ENCODE measurements at regions not wholly inside any gene's neighbourhood (a gene's known extent, or its start where the extent isn't known, plus 50 kb on each side); places are given as distances from the start of the nearest gene placed in this dataset.

DNA sequence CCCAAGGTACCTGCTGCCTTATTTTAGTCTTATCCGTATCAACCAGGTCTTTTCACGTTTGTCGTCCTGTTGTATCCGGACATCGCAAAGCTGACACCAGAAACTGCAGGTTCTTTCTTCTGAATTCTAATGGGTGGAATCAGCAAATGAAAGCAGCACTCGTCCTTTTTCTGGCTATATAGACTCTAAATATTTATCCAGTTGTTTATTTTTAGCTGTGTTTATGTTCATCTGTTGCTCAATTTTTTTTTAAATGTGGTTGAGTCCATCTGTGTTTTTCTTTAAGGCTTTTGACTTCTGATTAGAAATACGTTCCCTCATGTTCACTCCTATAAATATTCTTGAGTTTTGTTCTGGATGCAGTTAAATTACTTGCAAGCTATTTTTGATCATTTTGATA lies 831.7 kb downstream of the MTRR start:
- Histone ChIP-seq H3K4me1 (ENCODE audit: control insufficient read depth in 1 of 2, low read depth in 2 of 2) (peaks cover 8 to 9% of the 10 kb centered on the region in 2 donors), H3K27me3 (replicated peaks; ENCODE audit: insufficient read depth) (no peaks in the 10 kb centered on the region), H3K4me3 (no peak overlapping the region), H3K27ac (no peak overlapping the region), H3K9me3 (no peaks in the 10 kb centered on the region), H3K36me3 (no peaks in the 10 kb centered on the region)
- DNase-seq (ENCODE audit: low spot score) (no peak), ATAC-seq (ENCODE audit: insufficient number of reproducible peaks, low FRiP score, low read depth) (no peak)
- TF ChIP-seq, protein P1, sequence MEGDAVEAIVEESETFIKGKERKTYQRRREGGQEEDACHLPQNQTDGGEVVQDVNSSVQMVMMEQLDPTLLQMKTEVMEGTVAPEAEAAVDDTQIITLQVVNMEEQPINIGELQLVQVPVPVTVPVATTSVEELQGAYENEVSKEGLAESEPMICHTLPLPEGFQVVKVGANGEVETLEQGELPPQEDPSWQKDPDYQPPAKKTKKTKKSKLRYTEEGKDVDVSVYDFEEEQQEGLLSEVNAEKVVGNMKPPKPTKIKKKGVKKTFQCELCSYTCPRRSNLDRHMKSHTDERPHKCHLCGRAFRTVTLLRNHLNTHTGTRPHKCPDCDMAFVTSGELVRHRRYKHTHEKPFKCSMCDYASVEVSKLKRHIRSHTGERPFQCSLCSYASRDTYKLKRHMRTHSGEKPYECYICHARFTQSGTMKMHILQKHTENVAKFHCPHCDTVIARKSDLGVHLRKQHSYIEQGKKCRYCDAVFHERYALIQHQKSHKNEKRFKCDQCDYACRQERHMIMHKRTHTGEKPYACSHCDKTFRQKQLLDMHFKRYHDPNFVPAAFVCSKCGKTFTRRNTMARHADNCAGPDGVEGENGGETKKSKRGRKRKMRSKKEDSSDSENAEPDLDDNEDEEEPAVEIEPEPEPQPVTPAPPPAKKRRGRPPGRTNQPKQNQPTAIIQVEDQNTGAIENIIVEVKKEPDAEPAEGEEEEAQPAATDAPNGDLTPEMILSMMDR (IDR thresholded peaks at IDR 0.05) = no peak

DNA sequence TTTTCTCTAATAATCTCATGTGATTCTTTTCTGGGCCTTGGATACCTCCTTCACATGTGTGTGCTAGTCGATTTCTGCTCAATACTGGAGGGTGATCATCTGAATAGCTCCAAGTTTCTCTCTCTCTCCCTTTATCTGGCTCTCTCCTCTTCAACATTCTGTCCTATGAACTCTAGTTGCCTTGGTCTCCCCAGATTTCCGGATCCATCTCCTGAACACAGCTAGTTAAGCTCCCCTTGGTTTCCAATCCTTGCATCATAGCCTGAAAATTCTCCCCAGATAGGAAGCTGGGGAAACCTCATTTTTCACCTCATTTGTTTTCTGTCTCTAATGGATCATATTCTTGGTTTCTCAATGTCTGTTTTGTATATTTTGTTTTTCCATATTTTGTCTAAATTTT lies 832.3 kb downstream of the MTRR start:
- ATAC-seq (ENCODE audit: insufficient number of reproducible peaks, low FRiP score, low read depth) (no peak), DNase-seq (ENCODE audit: low spot score) (no peak)
- H3K27ac ChIP-seq = no peak overlapping the region
- no peaks in the 10 kb centered on the region for H3K36me3 ChIP-seq
- H3K27me3 ChIP-seq (replicated peaks; ENCODE audit: insufficient read depth) = no peaks in the 10 kb centered on the region
- TF ChIP-seq, protein P1 (IDR thresholded peaks at IDR 0.05) = no peak
- peaks cover 3% of the 10 kb centered on the region in 2 donors for H3K4me1 ChIP-seq (ENCODE audit: control insufficient read depth in 1 of 2, low read depth in 2 of 2)
- H3K9me3 ChIP-seq = no peaks in the 10 kb centered on the region
- H3K4me3 ChIP-seq = no peak overlapping the region

DNA sequence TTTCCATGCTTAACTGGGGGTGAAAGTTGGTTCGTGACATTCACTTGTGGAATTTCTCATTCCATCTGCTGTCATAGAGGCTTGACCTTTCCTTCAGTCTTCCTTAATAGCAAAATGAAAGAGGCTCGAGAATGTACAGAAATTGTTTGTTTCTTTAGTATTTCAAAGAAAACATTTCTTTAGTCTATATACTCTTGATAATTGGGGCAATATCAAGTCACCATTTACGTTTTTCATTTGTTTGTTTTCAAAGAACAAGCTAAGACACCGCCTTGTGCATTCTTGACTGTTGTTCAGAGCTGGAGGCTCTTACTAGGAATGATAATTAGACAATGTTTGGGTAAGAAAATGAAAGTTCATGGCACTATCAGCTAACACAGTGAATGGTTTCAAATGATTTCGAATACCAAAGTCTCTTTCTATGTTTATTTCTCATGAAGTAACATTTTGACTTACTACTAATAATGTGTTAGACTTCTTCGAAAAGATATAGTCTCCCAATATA lies 835.4 kb downstream of the SEMA5A start:
- Histone ChIP-seq H3K4me3 (no peak overlapping the region), H3K27me3 (replicated peaks; ENCODE audit: insufficient read depth) (no peaks in the 10 kb centered on the region), H3K27ac (no peak overlapping the region), H3K9me3 (peaks cover 3% of the 10 kb centered on the region), H3K4me1 (ENCODE audit: control insufficient read depth in 1 of 2, low read depth in 2 of 2) (no peaks in the 10 kb centered on the region), H3K36me3 (no peaks in the 10 kb centered on the region)
- TF ChIP-seq, protein P1 (IDR thresholded peaks at IDR 0.05) = no peak
- ATAC-seq (ENCODE audit: insufficient number of reproducible peaks, low FRiP score, low read depth) (no peak), DNase-seq (ENCODE audit: low spot score) (no peak)

DNA sequence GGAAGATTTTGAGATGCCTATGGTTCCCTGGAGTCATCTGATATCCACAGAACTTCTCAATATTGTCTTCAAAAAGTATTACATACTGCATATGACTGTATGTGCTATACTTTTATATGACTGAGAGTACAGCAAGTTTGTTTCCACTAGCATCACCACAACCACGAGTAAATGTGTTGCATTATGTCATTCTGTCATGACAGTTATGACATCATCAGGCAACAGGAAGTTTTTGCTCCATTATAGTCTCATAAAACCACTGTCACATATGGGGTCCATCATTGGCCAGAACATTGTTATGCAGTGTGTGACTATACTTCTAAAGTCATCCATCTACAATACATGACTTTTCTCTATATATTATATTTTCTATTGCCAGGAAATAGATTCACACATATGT lies 831.7 kb downstream of the SEMA5A start:
- H3K4me1 ChIP-seq (ENCODE audit: control insufficient read depth in 1 of 2, low read depth in 2 of 2) = no peaks in the 10 kb centered on the region
- no peaks in the 10 kb centered on the region for H3K36me3 ChIP-seq
- H3K9me3 ChIP-seq = no peaks in the 10 kb centered on the region
- TF ChIP-seq, protein P1 (IDR thresholded peaks at IDR 0.05) = no peak
- H3K27me3 ChIP-seq (replicated peaks; ENCODE audit: insufficient read depth) = no peaks in the 10 kb centered on the region
- ATAC-seq (ENCODE audit: insufficient number of reproducible peaks, low FRiP score, low read depth) = no peak
- no peak for DNase-seq (ENCODE audit: low spot score)
- no peak overlapping the region for H3K4me3 ChIP-seq
- H3K27ac ChIP-seq = no peak overlapping the region

DNA sequence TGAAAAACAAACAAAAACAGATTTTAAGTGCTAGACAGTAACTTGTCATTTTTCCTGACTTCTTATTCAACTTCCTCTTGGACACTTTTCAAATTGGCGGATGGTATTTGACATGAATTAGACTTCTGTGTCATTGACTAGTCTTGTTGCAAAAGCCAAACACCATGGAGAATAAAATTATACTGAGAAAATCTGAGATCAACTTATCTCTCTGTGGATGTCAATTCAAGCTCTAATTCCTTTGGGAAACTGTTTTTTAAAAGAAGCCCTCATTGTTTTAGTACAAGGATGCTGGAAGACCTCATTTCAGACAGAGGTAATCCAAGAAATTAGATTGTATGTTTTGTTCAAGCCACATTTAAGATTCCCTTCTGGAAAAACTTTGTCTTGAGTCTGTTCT lies 831.0 kb downstream of the SEMA5A start:
- Histone ChIP-seq H3K27ac (no peak overlapping the region), H3K27me3 (replicated peaks; ENCODE audit: insufficient read depth) (no peaks in the 10 kb centered on the region), H3K9me3 (no peaks in the 10 kb centered on the region), H3K36me3 (no peaks in the 10 kb centered on the region), H3K4me3 (no peak overlapping the region), H3K4me1 (ENCODE audit: control insufficient read depth in 1 of 2, low read depth in 2 of 2) (no peaks in the 10 kb centered on the region)
- TF ChIP-seq, protein P1 (IDR thresholded peaks at IDR 0.05) = no peak
- ATAC-seq (ENCODE audit: insufficient number of reproducible peaks, low FRiP score, low read depth) (no peak), DNase-seq (ENCODE audit: low spot score) (no peak)

All from thoracic aorta (tissue), 2 donors.